ENCODE measurements at regions not wholly inside any gene's neighbourhood (a gene's known extent, or its start where the extent isn't known, plus 50 kb on each side); places are given as distances from the start of the nearest gene placed in this dataset.

- H3K9me3 Mint-ChIP-seq: no peaks in the 10 kb centered on the region
- H3K27ac Mint-ChIP-seq (ENCODE audit: unreplicated experiment): no peak overlapping the region
- TF ChIP-seq, protein P1, sequence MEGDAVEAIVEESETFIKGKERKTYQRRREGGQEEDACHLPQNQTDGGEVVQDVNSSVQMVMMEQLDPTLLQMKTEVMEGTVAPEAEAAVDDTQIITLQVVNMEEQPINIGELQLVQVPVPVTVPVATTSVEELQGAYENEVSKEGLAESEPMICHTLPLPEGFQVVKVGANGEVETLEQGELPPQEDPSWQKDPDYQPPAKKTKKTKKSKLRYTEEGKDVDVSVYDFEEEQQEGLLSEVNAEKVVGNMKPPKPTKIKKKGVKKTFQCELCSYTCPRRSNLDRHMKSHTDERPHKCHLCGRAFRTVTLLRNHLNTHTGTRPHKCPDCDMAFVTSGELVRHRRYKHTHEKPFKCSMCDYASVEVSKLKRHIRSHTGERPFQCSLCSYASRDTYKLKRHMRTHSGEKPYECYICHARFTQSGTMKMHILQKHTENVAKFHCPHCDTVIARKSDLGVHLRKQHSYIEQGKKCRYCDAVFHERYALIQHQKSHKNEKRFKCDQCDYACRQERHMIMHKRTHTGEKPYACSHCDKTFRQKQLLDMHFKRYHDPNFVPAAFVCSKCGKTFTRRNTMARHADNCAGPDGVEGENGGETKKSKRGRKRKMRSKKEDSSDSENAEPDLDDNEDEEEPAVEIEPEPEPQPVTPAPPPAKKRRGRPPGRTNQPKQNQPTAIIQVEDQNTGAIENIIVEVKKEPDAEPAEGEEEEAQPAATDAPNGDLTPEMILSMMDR (conservative IDR thresholded peaks at IDR 0.05): no peak
- no peaks in the 10 kb centered on the region for H3K4me1 Mint-ChIP-seq
- H3K36me3 Mint-ChIP-seq (ENCODE audit: low read depth): no peaks in the 10 kb centered on the region
- H3K4me3 Mint-ChIP-seq: no peak overlapping the region
- no peaks in the 10 kb centered on the region for H3K27me3 Mint-ChIP-seq (ENCODE audit: low read depth)
- no peak for DNase-seq (ENCODE audit: low read depth, low spot score)
Observed at GRCh38 chr2:221051162-221051561, 520.9 kb downstream of the EPHA4 start.

GRCh38 chr2:221060376-221060775 lies 511.7 kb downstream of the EPHA4 start:
- H3K4me1 Mint-ChIP-seq: peaks cover 4% of the 10 kb centered on the region
- TF ChIP-seq, protein P1 (conservative IDR thresholded peaks at IDR 0.05): no peak
- no peaks in the 10 kb centered on the region for H3K27me3 Mint-ChIP-seq (ENCODE audit: low read depth)
- peaks cover 10% of the 10 kb centered on the region for H3K36me3 Mint-ChIP-seq (ENCODE audit: low read depth)
- no peak overlapping the region for H3K4me3 Mint-ChIP-seq
- H3K27ac Mint-ChIP-seq (ENCODE audit: unreplicated experiment): no peak overlapping the region
- DNase-seq (ENCODE audit: low read depth, low spot score): no peak
- H3K9me3 Mint-ChIP-seq: no peaks in the 10 kb centered on the region

GRCh38 chr2:221063568-221063967 lies 508.5 kb downstream of the EPHA4 start:
- no peak for DNase-seq (ENCODE audit: low read depth, low spot score)
- H3K4me1 Mint-ChIP-seq: peaks cover 4% of the 10 kb centered on the region
- TF ChIP-seq, protein P1 (conservative IDR thresholded peaks at IDR 0.05): no peak
- H3K27me3 Mint-ChIP-seq (ENCODE audit: low read depth): no peaks in the 10 kb centered on the region
- H3K27ac Mint-ChIP-seq (ENCODE audit: unreplicated experiment): no peak overlapping the region
- H3K9me3 Mint-ChIP-seq: peaks cover 2% of the 10 kb centered on the region
- H3K4me3 Mint-ChIP-seq: no peak overlapping the region
- H3K36me3 Mint-ChIP-seq (ENCODE audit: low read depth): peaks cover 4% of the 10 kb centered on the region

GRCh38 chr2:221064058-221064854 lies 507.8 kb downstream of the EPHA4 start:
- H3K27me3 Mint-ChIP-seq (ENCODE audit: low read depth): no peaks in the 10 kb centered on the region
- H3K27ac Mint-ChIP-seq (ENCODE audit: unreplicated experiment): no peak overlapping the region
- peaks cover 3% of the 10 kb centered on the region for H3K9me3 Mint-ChIP-seq
- DNase-seq (ENCODE audit: low read depth, low spot score): no peak
- H3K4me3 Mint-ChIP-seq: no peak overlapping the region
- H3K4me1 Mint-ChIP-seq: peaks cover 4% of the 10 kb centered on the region
- H3K36me3 Mint-ChIP-seq (ENCODE audit: low read depth): peaks cover 3% of the 10 kb centered on the region
- TF ChIP-seq, protein P1 (conservative IDR thresholded peaks at IDR 0.05): no peak

DNA sequence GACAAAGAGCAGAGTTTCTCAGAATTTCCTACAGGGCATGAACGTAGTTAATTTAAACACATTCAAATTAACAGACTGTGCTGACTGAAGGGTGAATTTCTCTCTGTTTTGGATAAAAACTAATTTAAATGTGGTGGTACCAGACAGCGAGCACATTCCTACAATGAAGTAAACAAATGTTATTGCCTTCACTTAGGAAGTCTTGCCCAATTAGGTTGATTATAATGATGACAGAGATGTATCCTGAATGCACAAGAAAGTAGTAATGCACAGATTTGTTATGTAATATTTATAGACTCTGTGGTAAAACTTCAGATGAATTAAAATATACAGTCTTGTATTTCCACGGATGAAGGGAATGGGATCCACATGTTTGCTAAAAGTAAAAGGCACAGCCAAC lies 507.2 kb downstream of the EPHA4 start:
- TF ChIP-seq, protein P1 (conservative IDR thresholded peaks at IDR 0.05): no peak
- H3K4me3 Mint-ChIP-seq: no peak overlapping the region
- peaks cover 5% of the 10 kb centered on the region for H3K9me3 Mint-ChIP-seq
- no peak overlapping the region for H3K27ac Mint-ChIP-seq (ENCODE audit: unreplicated experiment)
- no peak for DNase-seq (ENCODE audit: low read depth, low spot score)
- H3K27me3 Mint-ChIP-seq (ENCODE audit: low read depth): no peaks in the 10 kb centered on the region
- no peaks in the 10 kb centered on the region for H3K36me3 Mint-ChIP-seq (ENCODE audit: low read depth)
- H3K4me1 Mint-ChIP-seq: peaks cover 4% of the 10 kb centered on the region
